ENCODE measurements at regions not wholly inside any gene's neighbourhood (a gene's known extent, or its start where the extent isn't known, plus 50 kb on each side); places are given as distances from the start of the nearest gene placed in this dataset.

GRCh38 chr6:104423691-104424090 is 436.0 kb downstream of the HACE1 start:
- TF ChIP-seq CTCF (IDR thresholded peaks at IDR 0.05; ENCODE audit: low read length) (no peak), EZH2 (IDR thresholded peaks at IDR 0.05; ENCODE audit: borderline replicate concordance, low read length) (no peak)

Data from OCI-LY1 (cell line).